ENCODE measurements at regions not wholly inside any gene's neighbourhood (a gene's known extent, or its start where the extent isn't known, plus 50 kb on each side); places are given as distances from the start of the nearest gene placed in this dataset.

DNA sequence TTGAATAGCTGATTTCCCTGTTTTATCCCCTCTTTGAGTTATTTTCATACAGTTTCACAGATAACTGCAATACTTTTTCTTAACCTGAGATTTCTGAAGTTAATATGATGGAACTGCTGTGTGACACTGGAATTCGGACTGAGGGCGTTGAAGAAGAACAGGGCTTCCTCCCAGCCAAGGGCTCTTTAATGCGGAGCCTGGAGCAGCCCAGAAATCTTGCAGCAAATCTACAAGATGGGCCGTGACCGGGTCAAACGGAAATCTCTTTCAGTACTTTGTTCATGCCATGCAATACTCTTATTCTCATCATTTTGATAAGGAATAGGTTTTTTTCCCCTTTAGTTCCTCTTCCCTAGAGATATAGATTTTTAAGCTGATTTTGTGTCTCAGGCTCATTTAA, 236.8 kb upstream of the IRX4 start:
- TF ChIP-seq, protein P1, sequence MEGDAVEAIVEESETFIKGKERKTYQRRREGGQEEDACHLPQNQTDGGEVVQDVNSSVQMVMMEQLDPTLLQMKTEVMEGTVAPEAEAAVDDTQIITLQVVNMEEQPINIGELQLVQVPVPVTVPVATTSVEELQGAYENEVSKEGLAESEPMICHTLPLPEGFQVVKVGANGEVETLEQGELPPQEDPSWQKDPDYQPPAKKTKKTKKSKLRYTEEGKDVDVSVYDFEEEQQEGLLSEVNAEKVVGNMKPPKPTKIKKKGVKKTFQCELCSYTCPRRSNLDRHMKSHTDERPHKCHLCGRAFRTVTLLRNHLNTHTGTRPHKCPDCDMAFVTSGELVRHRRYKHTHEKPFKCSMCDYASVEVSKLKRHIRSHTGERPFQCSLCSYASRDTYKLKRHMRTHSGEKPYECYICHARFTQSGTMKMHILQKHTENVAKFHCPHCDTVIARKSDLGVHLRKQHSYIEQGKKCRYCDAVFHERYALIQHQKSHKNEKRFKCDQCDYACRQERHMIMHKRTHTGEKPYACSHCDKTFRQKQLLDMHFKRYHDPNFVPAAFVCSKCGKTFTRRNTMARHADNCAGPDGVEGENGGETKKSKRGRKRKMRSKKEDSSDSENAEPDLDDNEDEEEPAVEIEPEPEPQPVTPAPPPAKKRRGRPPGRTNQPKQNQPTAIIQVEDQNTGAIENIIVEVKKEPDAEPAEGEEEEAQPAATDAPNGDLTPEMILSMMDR (IDR thresholded peaks at IDR 0.05; ENCODE audit: low read length): no peak
- no peak for TF ChIP-seq EZH2 (optimal IDR thresholded peaks at IDR 0.05; ENCODE audit: low read depth, low read length)
